Panc1 (cell line): ENCODE measurements at regions not wholly inside any gene's neighbourhood (a gene's known extent, or its start where the extent isn't known, plus 50 kb on each side); places are given as distances from the start of the nearest gene placed in this dataset.

Experiments used
- CTCF ChIP-seq: fragments of 450-650 bp; IDR thresholded peaks from 2 replicates; pipeline ENCODE4 v1.5.1; 2017; ENCODE audit warnings: mild to moderate bottlenecking
- POLR2AphosphoS5 ChIP-seq: IDR thresholded peaks from 2 replicates; pipeline ENCODE4 v1.6.1; 2012; ENCODE audit warnings: mild to moderate bottlenecking, low read depth, low read length, moderate library complexity
- REST ChIP-seq, 2 experiments: IDR thresholded peaks; 2 replicates each; pipeline ENCODE4 v1.6.1; 2011 to 2012; ENCODE audit warnings: low read depth in 2 of 2, control low read depth in 1 of 2, low read length in 1 of 2, mild to moderate bottlenecking in 1 of 2, moderate library complexity in 1 of 2; ENCODE audit not compliant: insufficient read depth in 1 of 2
- SIN3A ChIP-seq: IDR thresholded peaks from 2 replicates; pipeline ENCODE4 v1.6.1; 2012; ENCODE audit warnings: low read depth, mild to moderate bottlenecking, low read length, moderate library complexity, borderline replicate concordance; ENCODE audit not compliant: insufficient read depth
- TCF7L2 ChIP-seq: IDR thresholded peaks from 2 replicates; pipeline ENCODE4 v1.6.1; 2011; ENCODE audit warnings: mild to moderate bottlenecking, low read depth, low read length, inconsistent platforms

DNA sequence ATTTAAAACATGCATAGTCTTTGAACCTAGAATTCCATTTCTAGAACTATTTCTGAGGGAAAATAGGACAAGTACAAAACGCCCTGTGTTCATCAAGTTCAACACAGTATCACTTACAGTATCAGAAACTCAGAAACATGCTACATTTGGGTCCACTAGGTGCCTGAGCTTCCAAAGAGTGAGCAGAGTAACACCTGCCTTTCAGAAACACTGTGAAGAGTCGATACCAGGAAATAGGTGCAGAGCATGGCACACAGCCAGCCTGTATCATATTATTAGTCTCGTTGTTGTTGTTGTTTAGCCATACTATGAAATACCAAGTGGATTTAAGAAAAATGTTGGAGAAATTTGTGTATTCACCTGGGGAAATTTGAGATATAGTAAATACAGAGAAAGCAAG lies 392.1 kb upstream of the MGMT start:
- no peak for TF ChIP-seq POLR2AphosphoS5
- TF ChIP-seq CTCF = no peak
- TF ChIP-seq TCF7L2 = no peak
- TF ChIP-seq SIN3A = no peak
- no peak for TF ChIP-seq REST (IDR thresholded peaks at IDR 0.05; ENCODE audit: insufficient read depth in 1 of 2, low read depth in 2 of 2, low read length in 1 of 2)
